ENCODE measurements at regions not wholly inside any gene's neighbourhood (a gene's known extent, or its start where the extent isn't known, plus 50 kb on each side); places are given as distances from the start of the nearest gene placed in this dataset.

DNA sequence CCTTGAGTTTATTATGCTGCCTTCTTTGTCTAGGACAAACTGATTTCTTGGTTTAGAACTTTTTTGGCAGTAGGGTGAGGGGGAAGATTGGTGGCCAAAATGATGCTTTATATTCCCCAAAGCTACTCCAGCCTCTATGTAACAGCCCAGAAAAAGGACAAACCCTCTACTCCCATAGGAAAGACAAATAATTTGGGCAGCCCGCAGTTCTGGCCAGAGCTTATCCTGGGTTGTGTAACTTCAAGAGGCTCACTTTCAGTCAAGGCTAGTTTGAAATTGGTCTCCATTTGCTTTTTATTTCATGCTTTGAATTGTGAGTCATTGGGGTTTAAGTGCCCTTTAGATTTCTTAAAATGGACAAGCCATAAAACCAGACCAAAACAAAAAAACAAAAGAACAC lies 142.3 kb downstream of the OLFM4 start:
- FAIRE-seq = no peak
- TF ChIP-seq BRCA1 (IDR thresholded peaks at IDR 0.05; ENCODE audit: low read depth, low read length) = no peak
- no peak for TF ChIP-seq KDM4A (IDR thresholded peaks at IDR 0.05; ENCODE audit: low read depth, low read length, severe bottlenecking)
- no peak for TF ChIP-seq EP300 (IDR thresholded peaks at IDR 0.05; ENCODE audit: borderline replicate concordance in 1 of 2, low read depth in 2 of 2, low read length in 2 of 2)
- POLR2A ChIA-PET (ENCODE audit: partially characterized antibody) = no interaction called here

More for the DNA sequence above, 142.3 kb downstream of the OLFM4 start:
- Histone ChIP-seq H3K79me1 (ENCODE audit: low read depth, low read length) (no peaks in the 10 kb centered on the region), H3K56ac (replicated peaks; ENCODE audit: insufficient read length, low read depth, low read length) (no peak overlapping the region), H2BK15ac (ENCODE audit: low read length) (no peak overlapping the region), H2BK120ac (replicated peaks; ENCODE audit: low read depth, low read length) (no peak overlapping the region), H3K9me3 (ENCODE audit: insufficient read depth in 2 of 2, low read depth in 1 of 2, low read length in 1 of 2) (no peaks in the 10 kb centered on the region), H3K9ac (replicated peaks in 1 of 4; ENCODE audit: extremely low read depth in 1 of 4, low read depth in 3 of 4, low read length in 3 of 4) (no peak overlapping the region), H2AFZ (ENCODE audit: low read length) (no peak overlapping the region), H2BK12ac (ENCODE audit: low read depth, low read length) (no peak overlapping the region), H3K4me1 (replicated peaks in 1 of 4; ENCODE audit: control insufficient read depth in 3 of 4, insufficient read depth in 4 of 4, low read length in 3 of 4) (no peaks in the 10 kb centered on the region), H3K18ac (ENCODE audit: extremely low read depth, low read length) (no peak overlapping the region), H4K20me1 (replicated peaks in 1 of 2; ENCODE audit: control insufficient read depth in 1 of 2, insufficient read depth in 2 of 2, low read length in 2 of 2) (no peaks in the 10 kb centered on the region), H3K36me3 (ENCODE audit: control insufficient read depth in 2 of 4, insufficient read depth in 4 of 4, low read length in 3 of 4) (no peaks in the 10 kb centered on the region), H2BK20ac (ENCODE audit: low read length) (no peak overlapping the region), H4K5ac (ENCODE audit: insufficient read length, low read depth, low read length) (no peak overlapping the region), H3K4me2 (ENCODE audit: insufficient read depth in 1 of 2, low read depth in 2 of 2, low read length in 2 of 2) (no peak overlapping the region), H3K23ac (ENCODE audit: insufficient read length) (no peak overlapping the region), H3K4me3 (ENCODE audit: extremely low read depth in 1 of 4, insufficient read depth in 2 of 4, low read depth in 3 of 4, low read length in 4 of 4) (no peak overlapping the region), H3K79me2 (ENCODE audit: control insufficient read depth in 1 of 2, insufficient read depth in 2 of 2, low read length in 2 of 2) (no peaks in the 10 kb centered on the region), H2AK5ac (ENCODE audit: low read depth, low read length) (no peak overlapping the region), H4K8ac (ENCODE audit: extremely low read depth, insufficient read depth, low read length) (no peak overlapping the region), H3K14ac (ENCODE audit: insufficient read length) (no peak overlapping the region), H3K27me3 (replicated peaks in 1 of 4; ENCODE audit: control insufficient read depth in 3 of 4, extremely low read depth in 1 of 4, insufficient read depth in 3 of 4, low read length in 3 of 4) (no peaks in the 10 kb centered on the region), H2BK5ac (ENCODE audit: low read depth, low read length) (no peak overlapping the region), H4K91ac (replicated peaks; ENCODE audit: insufficient read length, low read length) (no peak overlapping the region), H3K4ac (replicated peaks; ENCODE audit: insufficient read length, low read depth, low read length) (no peak overlapping the region), H3K23me2 (ENCODE audit: low read depth, low read length) (peaks cover 2% of the 10 kb centered on the region; the same call in 1 of the 2 replicates), H3K27ac (ENCODE audit: low read depth, low read length) (no peak overlapping the region)
- 76% methylated on average over 1 of the region's 1 CpG; no CpG with 5 or more reads in 1 of the 2 experiments for WGBS, 2 experiments (ENCODE audit: extremely low coverage in 1 of 2, insufficient coverage in 1 of 2, insufficient read length in 1 of 2, insufficient replicate concordance in 2 of 2, low coverage in 1 of 2, low lambda C conversion rate in 2 of 2, missing lambda C conversion rate in 1 of 2)
- CTCF ChIA-PET (ENCODE audit: partially characterized antibody) = interaction anchor here (0.7 to 3.2 kb wide), 3 partner anchors 9 to 19 kb away, joined by 4 to 12 read pairs (median 6); no protein-coding TSS in a partner anchor
- DNase-seq (ENCODE audit: low read depth in 1 of 2, low spot score in 2 of 2) = no peak
